Aorta (tissue), 5 donors: ENCODE measurements at regions not wholly inside any gene's neighbourhood (a gene's known extent, or its start where the extent isn't known, plus 50 kb on each side); places are given as distances from the start of the nearest gene placed in this dataset.

Source experiments
- ATAC-seq: fragments of 200-7000 bp; cut with Tn5 transposase; one replicate; pipeline ENCODE4 v1.9.1; 2022; ENCODE audit warnings: moderate library complexity; ENCODE audit not compliant: low FRiP score
- DNase-seq, 2 donors: peaks; one replicate each; pipeline ENCODE4 v3.0.0-alpha.2; 2020
- H3K27ac ChIP-seq, 2 donors: one replicate each; pipeline ENCODE4 v1.5.1; 2013; ENCODE audit warnings: low read length in 2 of 2, mild to moderate bottlenecking in 2 of 2, moderate library complexity in 2 of 2, control low read depth in 1 of 2, inconsistent platforms in 1 of 2, low read depth in 1 of 2
- H3K27me3 ChIP-seq, 2 donors: one replicate each; pipeline ENCODE4 v1.6.1; 2013; ENCODE audit warnings: control low read depth in 1 of 2, low read length in 1 of 2, mild to moderate bottlenecking in 1 of 2, moderate library complexity in 1 of 2; ENCODE audit not compliant: insufficient read depth in 2 of 2, control insufficient read depth in 1 of 2
- H3K36me3 ChIP-seq, 2 donors: one replicate each; pipeline ENCODE4 v1.6.1; 2013; ENCODE audit warnings: control low read depth in 1 of 2, low read length in 1 of 2, mild to moderate bottlenecking in 1 of 2; ENCODE audit not compliant: insufficient read depth in 2 of 2, control insufficient read depth in 1 of 2
- H3K4me1 ChIP-seq, 2 donors: one replicate each; pipeline ENCODE4 v1.6.1; 2013; ENCODE audit warnings: low read length in 2 of 2, control low read depth in 1 of 2, mild to moderate bottlenecking in 1 of 2, moderate library complexity in 1 of 2; ENCODE audit not compliant: insufficient read depth in 2 of 2, control insufficient read depth in 1 of 2
- H3K4me3 ChIP-seq, 2 donors: one replicate each; pipeline ENCODE4 v1.5.1; 2013; ENCODE audit warnings: low read length in 2 of 2, control low read depth in 1 of 2, mild to moderate bottlenecking in 1 of 2
- H3K9me3 ChIP-seq: one replicate; pipeline ENCODE4 v1.6.1; 2013; ENCODE audit warnings: mild to moderate bottlenecking, low read length; ENCODE audit not compliant: control insufficient read depth
- WGBS, 2 donors: extraction: QIAGEN DNeasy Blood & Tissue Kit; methylation state at CpG; one replicate each; pipeline ENCODE4 v1.1.7; 2013; 5-methylcytosine and 5-hydroxymethylcytosine counted together
- intact Hi-C, 2 donors: fragments of 100-400 bp; cut with DNase I; formaldehyde crosslinking; loops; one replicate each; pipeline versions ENCODE4 v1.14.2 to v1.15.0; 2022
- donor health status: healthy with polysubstance abuse.
- donor health status: Bipolar disorder and iron deficiency.
- donor health status: DM: no; HTN: no; CAD: no.
- donor health status: DM: no; HTN: no; CAD: no.
- donor health status: DM: yes; HTN: yes; CAD: no.

DNA sequence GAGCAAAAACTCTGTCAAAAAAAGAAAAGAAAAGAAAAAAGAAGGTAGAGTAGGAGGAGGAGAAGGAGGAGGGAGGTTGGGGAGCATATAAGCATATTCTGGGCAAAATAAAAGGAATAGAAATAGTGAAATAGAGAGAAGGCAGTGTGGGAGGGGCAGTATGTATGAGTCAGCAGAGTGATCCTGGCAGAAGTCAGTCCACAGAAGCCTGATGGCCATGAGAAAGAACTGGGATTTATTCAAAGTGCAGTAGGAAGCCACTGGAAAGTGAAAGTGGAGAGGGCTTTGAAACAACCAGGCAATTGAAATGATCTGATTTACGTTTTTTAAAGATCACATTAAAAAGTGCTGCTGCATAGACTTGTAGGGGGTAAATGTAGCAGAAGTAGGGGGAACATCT lies 368.6 kb upstream of the USP15 start:
- peak; percentile 56 for ATAC-seq
- intact Hi-C loops: no loop called here

DNA sequence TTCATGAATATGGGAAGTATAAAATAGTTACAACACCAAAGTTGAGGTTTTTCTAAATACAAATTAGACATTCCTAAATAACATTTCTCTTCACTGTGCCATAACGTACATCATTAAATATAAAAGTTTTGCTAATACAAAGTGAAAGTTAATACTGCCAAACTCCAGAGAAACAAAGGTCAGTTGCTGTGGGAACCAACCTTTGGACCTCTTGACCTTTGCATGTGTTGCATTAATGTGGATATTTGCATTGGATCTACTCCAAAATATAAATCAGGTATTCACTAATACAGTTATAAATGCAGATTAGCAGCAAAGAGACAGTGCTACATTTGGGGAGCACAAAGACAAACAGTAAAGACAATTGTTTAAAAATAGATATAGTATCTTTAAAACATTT lies 366.0 kb upstream of the USP15 start:
- no peaks in the 10 kb centered on the region for H3K27me3 ChIP-seq
- H3K27ac ChIP-seq: no peak overlapping the region
- WGBS, 2 donors: 93 to 95% methylated on average over 1 of the region's 1 CpG
- DNase-seq (no peak), ATAC-seq (no peak)
- H3K4me1 ChIP-seq: peaks cover 0 to 7% of the 10 kb centered on the region in 2 donors
- H3K9me3 ChIP-seq: peaks cover 1% of the 10 kb centered on the region
- intact Hi-C loops: no loop called here
- H3K36me3 ChIP-seq: no peaks in the 10 kb centered on the region
- H3K4me3 ChIP-seq: no peak overlapping the region

More for the DNA sequence above, 368.6 kb upstream of the USP15 start:
- no peaks in the 10 kb centered on the region for H3K36me3 ChIP-seq
- no peak for DNase-seq
- no peaks in the 10 kb centered on the region for H3K9me3 ChIP-seq
- 42 to 48% methylated on average over 1 of the region's 1 CpG for WGBS, 2 donors
- H3K27ac ChIP-seq: no peak overlapping the region
- no peaks in the 10 kb centered on the region for H3K27me3 ChIP-seq
- peaks cover 0 to 7% of the 10 kb centered on the region in 2 donors for H3K4me1 ChIP-seq
- H3K4me3 ChIP-seq: no peak overlapping the region

DNA sequence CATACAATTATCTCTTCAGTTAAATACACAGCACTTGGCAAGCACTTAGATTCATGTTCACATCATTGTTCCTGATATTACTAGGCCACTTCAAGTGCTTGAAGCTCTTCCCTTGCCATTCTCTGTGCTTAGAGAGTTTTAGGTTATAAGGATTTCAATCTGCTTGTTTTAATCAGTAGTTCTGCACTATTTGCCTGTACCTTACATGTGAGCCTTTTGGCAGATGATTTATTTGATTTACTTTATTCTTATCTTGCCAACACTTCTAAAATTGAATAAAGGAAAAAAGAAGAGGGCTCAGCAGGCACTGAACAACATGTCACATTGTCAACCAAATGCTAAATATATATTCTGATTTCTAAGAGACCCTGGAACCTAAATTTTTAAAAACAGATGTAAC lies 363.8 kb upstream of the USP15 start:
- ATAC-seq (no peak), DNase-seq (no peak)
- Histone ChIP-seq H3K9me3 (peaks cover 1% of the 10 kb centered on the region), H3K36me3 (no peaks in the 10 kb centered on the region), H3K4me1 (peaks cover 0 to 4% of the 10 kb centered on the region in 2 donors), H3K27me3 (no peaks in the 10 kb centered on the region), H3K27ac (no peak overlapping the region), H3K4me3 (no peak overlapping the region)
- intact Hi-C loops: no loop called here

DNA sequence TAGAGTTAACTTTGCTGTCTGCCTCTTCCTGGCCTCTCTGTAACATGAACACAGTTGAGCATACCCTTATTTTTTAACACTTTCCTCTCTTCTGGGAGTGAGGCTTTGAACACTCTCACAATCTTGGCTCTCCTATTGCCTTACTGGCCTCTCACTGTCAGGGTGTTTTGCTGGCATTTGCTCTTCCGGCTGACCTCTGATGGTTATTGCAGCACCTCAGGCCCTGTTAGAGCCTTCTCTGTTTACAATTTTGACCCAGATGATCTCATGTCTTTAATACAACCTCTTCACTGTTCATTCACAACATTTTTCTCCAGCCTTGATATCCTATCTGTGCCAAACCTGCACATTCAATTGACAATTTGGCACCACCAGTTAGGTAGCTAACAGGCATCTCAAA lies 357.8 kb upstream of the USP15 start:
- Histone ChIP-seq H3K4me3 (no peak overlapping the region), H3K36me3 (no peaks in the 10 kb centered on the region), H3K27me3 (no peaks in the 10 kb centered on the region), H3K9me3 (peaks cover 1% of the 10 kb centered on the region), H3K4me1 (no peaks in the 10 kb centered on the region), H3K27ac (no peak overlapping the region)
- ATAC-seq: no peak
- intact Hi-C loops: no loop called here
- 93 to 95% methylated on average over 1 of the region's 1 CpG for WGBS, 2 donors
- no peak for DNase-seq

DNA sequence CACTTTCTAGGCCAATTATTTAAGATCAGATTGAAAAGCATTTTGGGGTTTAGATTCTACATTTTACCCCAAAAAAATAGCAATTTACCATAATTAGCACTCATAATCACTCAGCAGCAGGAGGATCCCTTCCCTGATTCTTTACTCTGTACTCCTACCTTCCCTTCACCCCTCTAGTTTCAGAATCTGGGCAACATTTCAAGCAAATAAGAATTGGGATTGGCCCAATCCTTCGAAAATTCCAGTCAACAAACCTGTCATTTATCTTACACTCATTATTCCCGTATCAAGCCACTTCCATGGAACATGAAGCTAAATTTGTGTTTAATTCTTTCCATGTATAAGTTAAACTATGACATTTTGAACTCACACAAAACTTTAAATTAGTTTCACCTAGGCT lies 349.1 kb upstream of the USP15 start:
- Histone ChIP-seq H3K4me3 (no peak overlapping the region), H3K4me1 (no peaks in the 10 kb centered on the region), H3K27ac (no peak overlapping the region), H3K36me3 (no peaks in the 10 kb centered on the region), H3K27me3 (no peaks in the 10 kb centered on the region), H3K9me3 (no peaks in the 10 kb centered on the region)
- DNase-seq (no peak), ATAC-seq (no peak)
- WGBS, 2 donors: 24 to 33% methylated on average over 2 of the region's 2 CpGs
- intact Hi-C loops: no loop called here

DNA sequence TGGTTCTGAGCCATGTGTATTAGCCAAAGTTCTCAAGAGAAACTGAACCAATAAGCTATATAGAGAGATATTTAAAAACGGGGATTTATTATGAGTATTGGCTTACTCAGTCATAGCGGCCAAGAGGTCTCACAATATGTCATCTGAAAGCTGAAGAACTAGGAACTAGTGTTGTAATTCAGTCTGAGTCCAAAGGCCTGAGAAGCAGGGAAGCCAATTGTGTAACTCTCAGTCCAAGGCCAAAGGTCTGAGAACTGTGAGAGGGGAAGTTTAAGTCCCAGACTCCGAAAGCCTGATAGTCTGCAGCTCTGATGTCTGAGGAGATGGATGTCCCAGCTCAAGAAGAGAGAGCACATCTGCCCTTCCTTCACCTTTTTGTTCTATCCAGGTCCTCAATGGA lies 344.8 kb upstream of the USP15 start:
- no peak for DNase-seq
- H3K27ac ChIP-seq: no peak overlapping the region
- H3K9me3 ChIP-seq: no peaks in the 10 kb centered on the region
- H3K4me3 ChIP-seq: no peak overlapping the region
- intact Hi-C loops: no loop called here
- WGBS, 2 donors: 90 to 97% methylated on average over 3 of the region's 3 CpGs
- H3K36me3 ChIP-seq: no peaks in the 10 kb centered on the region
- ATAC-seq: no peak
- H3K4me1 ChIP-seq: no peaks in the 10 kb centered on the region
- no peaks in the 10 kb centered on the region for H3K27me3 ChIP-seq

DNA sequence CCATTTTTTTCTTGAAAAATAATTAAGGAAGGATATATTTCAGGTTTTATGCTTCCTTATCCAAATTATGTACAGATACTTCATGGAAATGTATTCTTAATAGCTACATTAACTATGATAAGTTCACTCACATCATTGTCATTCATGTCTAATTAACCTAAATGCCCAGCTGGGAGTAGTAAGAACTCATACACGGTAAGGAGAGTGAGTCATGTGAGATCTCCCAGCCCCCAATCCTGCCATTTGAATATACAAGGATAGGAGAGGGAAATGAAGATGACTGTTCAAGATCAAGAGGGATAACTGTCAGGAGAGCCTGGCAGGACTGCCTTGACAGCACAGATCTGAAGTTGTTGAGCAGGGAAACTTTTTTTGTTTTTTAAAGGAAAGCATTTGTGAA lies 343.4 kb upstream of the USP15 start:
- ATAC-seq: no peak
- no peak overlapping the region for H3K4me3 ChIP-seq
- WGBS, 2 donors: 11 to 14% methylated on average over 1 of the region's 1 CpG
- no peaks in the 10 kb centered on the region for H3K27me3 ChIP-seq
- H3K27ac ChIP-seq: no peak overlapping the region
- intact Hi-C loops: no loop called here
- no peaks in the 10 kb centered on the region for H3K36me3 ChIP-seq
- H3K4me1 ChIP-seq: no peaks in the 10 kb centered on the region
- no peaks in the 10 kb centered on the region for H3K9me3 ChIP-seq
- DNase-seq: no peak

DNA sequence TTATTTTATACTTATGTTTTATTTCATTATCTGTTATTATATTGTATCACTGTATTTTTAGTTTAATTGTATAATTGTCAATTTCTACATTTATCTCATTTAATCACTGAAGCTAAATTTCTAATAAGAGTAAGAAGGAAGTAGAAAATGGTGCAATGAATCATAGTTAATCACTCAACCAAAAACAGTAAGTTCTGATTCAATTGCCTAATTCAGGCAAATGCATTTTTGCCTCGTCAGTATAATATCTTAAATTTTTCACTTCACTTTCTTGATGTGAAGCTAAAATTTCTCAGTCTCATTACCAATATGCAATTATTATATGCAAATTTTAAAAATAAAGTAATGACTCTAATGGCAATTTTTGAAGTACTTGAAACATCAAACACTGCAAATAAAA lies 340.5 kb upstream of the USP15 start:
- ATAC-seq: no peak
- H3K4me3 ChIP-seq: no peak overlapping the region
- H3K27ac ChIP-seq: no peak overlapping the region
- H3K36me3 ChIP-seq: no peaks in the 10 kb centered on the region
- no peaks in the 10 kb centered on the region for H3K27me3 ChIP-seq
- intact Hi-C loops: no loop called here
- 91 to 97% methylated on average over 1 of the region's 1 CpG for WGBS, 2 donors
- H3K9me3 ChIP-seq: no peaks in the 10 kb centered on the region
- no peak for DNase-seq
- no peaks in the 10 kb centered on the region for H3K4me1 ChIP-seq

DNA sequence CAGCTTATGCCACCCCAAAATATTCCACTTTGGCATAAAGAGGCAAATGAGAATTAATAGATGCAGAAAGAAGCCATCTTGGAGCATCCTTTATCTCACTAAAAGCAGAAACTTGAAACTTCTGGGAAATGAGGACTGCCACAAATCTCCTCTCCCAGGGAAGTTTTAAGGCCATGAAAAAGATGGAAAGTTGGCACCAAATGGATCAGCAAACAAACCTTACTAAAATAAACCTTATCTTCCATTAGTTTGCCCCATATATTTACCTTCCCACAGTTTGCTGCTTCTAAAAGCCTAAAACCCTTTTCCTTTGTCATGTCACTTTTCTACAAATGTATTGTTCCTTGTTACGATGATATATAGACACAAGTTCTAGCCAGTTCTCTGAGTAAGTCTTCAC lies 340.0 kb upstream of the USP15 start:
- intact Hi-C loops: no loop called here
- no peaks in the 10 kb centered on the region for H3K9me3 ChIP-seq
- no peak overlapping the region for H3K4me3 ChIP-seq
- DNase-seq (no peak), ATAC-seq (no peak)
- WGBS, 2 donors: 65 to 83% methylated on average over 1 of the region's 1 CpG
- H3K36me3 ChIP-seq: no peaks in the 10 kb centered on the region
- no peaks in the 10 kb centered on the region for H3K27me3 ChIP-seq
- no peaks in the 10 kb centered on the region for H3K4me1 ChIP-seq
- no peak overlapping the region for H3K27ac ChIP-seq
